Epithelial cell of esophagus (primary cell): ENCODE measurements at regions not wholly inside any gene's neighbourhood (a gene's known extent, or its start where the extent isn't known, plus 50 kb on each side); places are given as distances from the start of the nearest gene placed in this dataset.

ENCODE experiments used
- DNase-seq: peaks from one replicate; pipeline ENCODE4 v3.0.0; 2010; ENCODE audit warnings: low read depth
- H3K4me3 ChIP-seq: 2 replicates; pipeline ENCODE4 v1.5.1; 2011; ENCODE audit warnings: mild to moderate bottlenecking, low read length, control low read depth
- CTCF ChIP-seq: IDR thresholded peaks from 2 replicates; pipeline ENCODE4 v1.5.1; 2011; ENCODE audit warnings: low read depth, mild to moderate bottlenecking, low read length, control low read depth, inconsistent platforms; ENCODE audit not compliant: insufficient read depth; ENCODE audit errors: missing control alignments

GRCh38 chr13:40460116-40460515 lies 206.3 kb downstream of the FOXO1 start:
- DNase-seq = no peak
- no peak for TF ChIP-seq CTCF
- no peak overlapping the region for H3K4me3 ChIP-seq

GRCh38 chr13:40464337-40465014 lies 202.0 kb downstream of the FOXO1 start:
- no peak for TF ChIP-seq CTCF
- H3K4me3 ChIP-seq = no peak overlapping the region

GRCh38 chr13:40465015-40465390 lies 201.4 kb downstream of the FOXO1 start:
- H3K4me3 ChIP-seq = no peak overlapping the region
- DNase-seq = peak; percentile 45
- no peak for TF ChIP-seq CTCF

More at GRCh38 chr13:40464337-40465014, 202.0 kb downstream of the FOXO1 start:
- DNase-seq = peak; percentile 30

- no peak overlapping the region for H3K4me3 ChIP-seq
- no peak for TF ChIP-seq CTCF
- DNase-seq = no peak
Observed at GRCh38 chr13:40466272-40466671, 200.2 kb downstream of the FOXO1 start.

GRCh38 chr13:40468227-40468838 lies 198.1 kb downstream of the FOXO1 start:
- DNase-seq = no peak
- no peak overlapping the region for H3K4me3 ChIP-seq
- TF ChIP-seq CTCF = no peak

GRCh38 chr13:40469581-40470310 lies 196.7 kb downstream of the FOXO1 start:
- H3K4me3 ChIP-seq = no peak overlapping the region
- no peak for TF ChIP-seq CTCF
- DNase-seq = no peak
